Thyroid gland (tissue), 4 donors: ENCODE measurements at regions not wholly inside any gene's neighbourhood (a gene's known extent, or its start where the extent isn't known, plus 50 kb on each side); places are given as distances from the start of the nearest gene placed in this dataset.

Experiments
- DNase-seq, 2 donors: peaks; one replicate each; pipeline ENCODE4 v3.0.0-alpha.2; 2019
- H3K27ac ChIP-seq, 3 donors: fragments of 200-600 bp; sonication (generic); 1 replicate in 2 of 3; 2 replicates in 1 of 3; pipeline ENCODE4 v1.5.1; 2016 to 2019; ENCODE audit warnings: mild to moderate bottlenecking in 1 of 3, moderate library complexity in 1 of 3
- H3K27me3 ChIP-seq: fragments of 200-600 bp; sonication (generic); one replicate; pipeline ENCODE4 v1.5.1; 2019
- H3K36me3 ChIP-seq, 2 donors: fragments of 200-600 bp; sonication (generic); one replicate each; pipeline ENCODE4 v1.5.1; 2016 to 2019
- H3K4me1 ChIP-seq, 2 donors: fragments of 200-600 bp; sonication (generic); one replicate each; pipeline ENCODE4 v1.5.1; 2017 to 2019
- H3K4me3 ChIP-seq, 3 donors: fragments of 200-600 bp; sonication (generic); replicated peaks in 1 of 3; 1 replicate in 2 of 3; 2 replicates in 1 of 3; pipeline ENCODE4 v1.5.1; 2016; ENCODE audit warnings: mild to moderate bottlenecking in 1 of 3
- H3K9me3 ChIP-seq: fragments of 200-600 bp; sonication (generic); one replicate; pipeline ENCODE4 v1.5.1; 2017
- CTCF ChIP-seq, 6 experiments: fragments of 200-600 bp in 3 of 6; fragments of 450-650 bp in 3 of 6; sonication (generic) in 3 of 6; IDR thresholded peaks; one replicate each; pipeline ENCODE4 v1.5.1; 2016 to 2019; ENCODE audit warnings: antibody characterized with exemption in 6 of 6, mild to moderate bottlenecking in 2 of 6, inconsistent platforms in 1 of 6, moderate library complexity in 1 of 6
- POLR2A ChIP-seq, 2 donors: fragments of 450-650 bp; IDR thresholded peaks; one replicate each; pipeline ENCODE4 v1.6.1; 2017; ENCODE audit warnings: antibody characterized with exemption in 2 of 2, mild to moderate bottlenecking in 2 of 2, moderate library complexity in 1 of 2
- WGBS, 2 donors: methylation state at CpG; one replicate each; pipeline ENCODE4 v1.1.5; 2017; 5-methylcytosine and 5-hydroxymethylcytosine counted together
- intact Hi-C: fragments of 100-400 bp; cut with DNase I; formaldehyde crosslinking; loops from one replicate; pipeline ENCODE4 v1.15.1; 2023

- Histone ChIP-seq H3K9me3 (no peaks in the 10 kb centered on the region), H3K27ac (no peak overlapping the region), H3K4me1 (no peaks in the 10 kb centered on the region), H3K4me3 (no peak overlapping the region), H3K36me3 (no peaks in the 10 kb centered on the region), H3K27me3 (no peaks in the 10 kb centered on the region)
- DNase-seq = no peak
- intact Hi-C loops = no loop called here
- WGBS, 2 donors = 83 to 88% methylated on average over 7 of the region's 7 CpGs
- TF ChIP-seq POLR2A (IDR thresholded peaks at IDR 0.05) = no peak
- no peak for TF ChIP-seq CTCF (IDR thresholded peaks at IDR 0.05)
Observed at GRCh38 chr2:35174845-35175244, 1180.7 kb upstream of the CRIM1 start.

- Histone ChIP-seq H3K27ac (no peak overlapping the region), H3K36me3 (no peaks in the 10 kb centered on the region), H3K9me3 (no peaks in the 10 kb centered on the region), H3K27me3 (no peaks in the 10 kb centered on the region), H3K4me3 (no peak overlapping the region), H3K4me1 (no peaks in the 10 kb centered on the region)
- DNase-seq = no peak
- intact Hi-C loops = no loop called here
- no peak for TF ChIP-seq POLR2A (IDR thresholded peaks at IDR 0.05)
- no peak for TF ChIP-seq CTCF (IDR thresholded peaks at IDR 0.05)
- WGBS, 2 donors = 36 to 44% methylated on average over 2 of the region's 2 CpGs
Observed at GRCh38 chr2:35172687-35173086, 1182.9 kb upstream of the CRIM1 start.

GRCh38 chr2:35168351-35168750 lies 1187.2 kb upstream of the CRIM1 start:
- no peak for DNase-seq
- no peak for TF ChIP-seq POLR2A (IDR thresholded peaks at IDR 0.05)
- TF ChIP-seq CTCF (IDR thresholded peaks at IDR 0.05) = no peak
- Histone ChIP-seq H3K4me3 (no peak overlapping the region), H3K4me1 (no peaks in the 10 kb centered on the region), H3K27ac (no peak overlapping the region), H3K36me3 (no peaks in the 10 kb centered on the region), H3K27me3 (no peaks in the 10 kb centered on the region), H3K9me3 (no peaks in the 10 kb centered on the region)
- intact Hi-C loops = no loop called here

- Histone ChIP-seq H3K36me3 (no peaks in the 10 kb centered on the region), H3K9me3 (no peaks in the 10 kb centered on the region), H3K27ac (no peak overlapping the region), H3K4me3 (no peak overlapping the region), H3K27me3 (no peaks in the 10 kb centered on the region), H3K4me1 (no peaks in the 10 kb centered on the region)
- intact Hi-C loops = no loop called here
- 84 to 86% methylated on average over 2 of the region's 2 CpGs for WGBS, 2 donors
- no peak for DNase-seq
- TF ChIP-seq POLR2A (IDR thresholded peaks at IDR 0.05) (no peak), CTCF (IDR thresholded peaks at IDR 0.05) (no peak)
Observed at GRCh38 chr2:35163948-35164347, 1191.6 kb upstream of the CRIM1 start.

- TF ChIP-seq POLR2A (IDR thresholded peaks at IDR 0.05) (no peak), CTCF (IDR thresholded peaks at IDR 0.05) (no peak)
- no peaks in the 10 kb centered on the region for H3K9me3 ChIP-seq
- H3K4me3 ChIP-seq = no peak overlapping the region
- no peak for DNase-seq
- intact Hi-C loops = no loop called here
- 51 to 65% methylated on average over 4 of the region's 4 CpGs for WGBS, 2 donors
- no peaks in the 10 kb centered on the region for H3K27me3 ChIP-seq
- no peaks in the 10 kb centered on the region for H3K36me3 ChIP-seq
- no peaks in the 10 kb centered on the region for H3K4me1 ChIP-seq
- H3K27ac ChIP-seq = no peak overlapping the region
Observed at GRCh38 chr2:35160871-35161270, 1194.7 kb upstream of the CRIM1 start.
